Caki2 (cell line): ENCODE measurements at regions not wholly inside any gene's neighbourhood (a gene's known extent, or its start where the extent isn't known, plus 50 kb on each side); places are given as distances from the start of the nearest gene placed in this dataset.

Experiments used
- DNase-seq: peaks from one replicate; pipeline ENCODE4 v3.0.0-alpha.2; 2015; ENCODE audit warnings: low read depth
- in situ Hi-C: cut with HindIII; loops from 2 replicates; pipeline ENCODE4 v1.10.0; 2016; ENCODE audit warnings: low sequenced_read_pairs, low pct_unique_long_range_greater_than_20kb, mixed read lengths

- in situ Hi-C loops: no loop called here
- no peak for DNase-seq
Measured at GRCh38 chr3:76912841-76913383, 127.0 kb upstream of the ROBO2 start.

GRCh38 chr3:76917436-76917835 is 122.5 kb upstream of the ROBO2 start:
- in situ Hi-C loops: no loop called here
- DNase-seq: no peak

GRCh38 chr3:76920511-76920910 is 119.4 kb upstream of the ROBO2 start:
- no peak for DNase-seq
- in situ Hi-C loops: no loop called here

- no peak for DNase-seq
- in situ Hi-C loops: no loop called here
Measured at GRCh38 chr3:76923485-76923884, 116.4 kb upstream of the ROBO2 start.

GRCh38 chr3:76930712-76931111 is 109.2 kb upstream of the ROBO2 start:
- no peak for DNase-seq
- in situ Hi-C loops: no loop called here

GRCh38 chr3:76933245-76933644 is 106.7 kb upstream of the ROBO2 start:
- DNase-seq: no peak
- in situ Hi-C loops: no loop called here

GRCh38 chr3:76938962-76939361 is 100.9 kb upstream of the ROBO2 start:
- DNase-seq: no peak
- in situ Hi-C loops: no loop called here

- no peak for DNase-seq
- in situ Hi-C loops: no loop called here
Measured at GRCh38 chr3:76940181-76940770, 99.6 kb upstream of the ROBO2 start.

- DNase-seq: no peak
- in situ Hi-C loops: no loop called here
Measured at GRCh38 chr3:76941376-76941775, 98.5 kb upstream of the ROBO2 start.

GRCh38 chr3:76942101-76942500 is 97.8 kb upstream of the ROBO2 start:
- in situ Hi-C loops: no loop called here
- DNase-seq: no peak

GRCh38 chr3:76943058-76943457 is 96.8 kb upstream of the ROBO2 start:
- no peak for DNase-seq

GRCh38 chr3:76943671-76944070 is 96.2 kb upstream of the ROBO2 start:
- no peak for DNase-seq
- in situ Hi-C loops: no loop called here

More at GRCh38 chr3:76943058-76943457, 96.8 kb upstream of the ROBO2 start:
- in situ Hi-C loops: no loop called here

GRCh38 chr3:76949033-76949432 is 90.9 kb upstream of the ROBO2 start:
- no peak for DNase-seq
- in situ Hi-C loops: no loop called here

GRCh38 chr3:76949462-76949861 is 90.4 kb upstream of the ROBO2 start:
- in situ Hi-C loops: no loop called here
- DNase-seq: no peak

GRCh38 chr3:76950590-76950989 is 89.3 kb upstream of the ROBO2 start:
- in situ Hi-C loops: no loop called here
- no peak for DNase-seq

GRCh38 chr3:76954412-76954811 is 85.5 kb upstream of the ROBO2 start:
- DNase-seq: no peak
- in situ Hi-C loops: no loop called here

- in situ Hi-C loops: no loop called here
- DNase-seq: no peak
Measured at GRCh38 chr3:76958274-76958673, 81.6 kb upstream of the ROBO2 start.

- in situ Hi-C loops: no loop called here
Measured at GRCh38 chr3:76958861-76959260, 81.0 kb upstream of the ROBO2 start.

GRCh38 chr3:76961284-76961683 is 78.6 kb upstream of the ROBO2 start:
- no peak for DNase-seq

More at GRCh38 chr3:76958861-76959260, 81.0 kb upstream of the ROBO2 start:
- DNase-seq: no peak

GRCh38 chr3:76965122-76965725 is 74.7 kb upstream of the ROBO2 start:
- in situ Hi-C loops: no loop called here

More at GRCh38 chr3:76961284-76961683, 78.6 kb upstream of the ROBO2 start:
- in situ Hi-C loops: no loop called here

More at GRCh38 chr3:76965122-76965725, 74.7 kb upstream of the ROBO2 start:
- DNase-seq: no peak
